HCT116 (cell line): ENCODE measurements at regions not wholly inside any gene's neighbourhood (a gene's known extent, or its start where the extent isn't known, plus 50 kb on each side); places are given as distances from the start of the nearest gene placed in this dataset.

Experiments
- EGR1 ChIP-seq: IDR thresholded peaks from 2 replicates; pipeline ENCODE4 v1.6.1; 2012; ENCODE audit warnings: low read depth
- EZH2 ChIP-seq: fragments of 200-600 bp; sonication (generic); IDR thresholded peaks from 2 replicates; pipeline ENCODE4 v1.6.1; 2017; ENCODE audit warnings: antibody characterized with exemption, mixed run types
- JUND ChIP-seq: IDR thresholded peaks from 2 replicates; pipeline ENCODE4 v1.6.1; 2012
- POLR2AphosphoS5 ChIP-seq: IDR thresholded peaks from 2 replicates; pipeline ENCODE4 v1.6.1; 2011; ENCODE audit warnings: mild to moderate bottlenecking, low read depth, low read length, moderate library complexity
- RAD21 ChIP-seq: IDR thresholded peaks from 2 replicates; pipeline ENCODE4 v1.6.1; 2012; ENCODE audit warnings: low read depth, mild to moderate bottlenecking
- YY1 ChIP-seq: IDR thresholded peaks from 2 replicates; pipeline ENCODE4 v1.6.1; 2011; ENCODE audit warnings: low read length, low read depth, moderate library complexity, mild to moderate bottlenecking; ENCODE audit not compliant: insufficient replicate concordance; ENCODE audit errors: extremely low read depth
- TF ChIP-seq, protein P1 (sequence below): IDR thresholded peaks from 2 replicates; pipeline ENCODE4 v1.6.1; 2012; ENCODE audit warnings: low read depth
- TF ChIP-seq, protein P2 (sequence below): IDR thresholded peaks from 2 replicates; pipeline ENCODE4 v1.6.1; 2012
- TF ChIP-seq, protein P3 (sequence below), 3 experiments: fragments of 200-600 bp in 1 of 3; sonication (generic) in 1 of 3; IDR thresholded peaks in 2 of 3; conservative IDR thresholded peaks in 1 of 3; 2 replicates each; pipeline ENCODE4 v1.5.1; 2012 to 2017; ENCODE audit warnings: low read depth in 2 of 3, low read length in 2 of 3, antibody characterized with exemption in 1 of 3, borderline replicate concordance in 1 of 3, control low read depth in 1 of 3, mild to moderate bottlenecking in 1 of 3, mixed read lengths in 1 of 3, mixed run types in 1 of 3, moderate library complexity in 1 of 3; ENCODE audit not compliant: insufficient read depth in 1 of 3

DNA sequence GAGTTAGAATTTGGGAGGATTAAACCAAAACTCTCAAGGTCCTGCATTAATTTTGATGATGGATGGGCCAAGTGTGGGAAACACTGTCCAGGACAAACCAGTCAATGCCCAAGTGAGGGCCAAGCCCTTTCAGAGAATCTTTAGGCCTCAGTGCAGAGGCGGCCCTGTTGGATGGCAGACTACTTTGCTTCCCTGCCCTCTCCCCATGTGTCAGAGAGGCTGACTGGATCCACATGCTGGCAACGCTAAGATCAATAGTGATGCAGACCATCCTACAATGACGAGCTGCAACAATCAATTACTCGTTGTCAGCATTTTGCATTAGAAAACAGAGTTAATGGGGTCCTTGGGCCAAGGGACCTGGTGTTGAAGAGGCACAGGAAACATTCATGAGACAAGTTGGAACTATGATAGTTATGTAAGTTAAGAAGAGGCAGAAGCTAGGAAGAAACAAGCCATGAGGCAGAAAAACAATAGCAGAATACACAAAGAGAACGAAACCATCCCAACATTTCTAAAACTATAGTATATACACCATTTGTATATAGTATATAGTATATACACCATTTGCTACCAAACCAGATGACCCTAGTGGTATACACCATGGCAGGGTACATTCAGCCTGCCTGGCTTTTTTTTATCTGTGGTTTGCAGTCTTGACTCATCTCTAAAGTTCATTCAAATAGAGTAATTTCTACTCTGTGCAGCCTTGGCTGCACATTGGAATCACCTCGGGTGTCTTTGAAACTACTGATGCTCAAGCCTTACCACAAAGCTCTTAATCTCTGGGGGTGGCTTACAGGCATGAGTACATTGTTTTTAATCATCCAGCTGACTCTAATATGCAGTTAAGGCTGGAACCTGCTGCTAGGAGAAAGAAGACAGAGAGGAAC is 147.7 kb upstream of the GYPA start:
- TF ChIP-seq, protein P1, sequence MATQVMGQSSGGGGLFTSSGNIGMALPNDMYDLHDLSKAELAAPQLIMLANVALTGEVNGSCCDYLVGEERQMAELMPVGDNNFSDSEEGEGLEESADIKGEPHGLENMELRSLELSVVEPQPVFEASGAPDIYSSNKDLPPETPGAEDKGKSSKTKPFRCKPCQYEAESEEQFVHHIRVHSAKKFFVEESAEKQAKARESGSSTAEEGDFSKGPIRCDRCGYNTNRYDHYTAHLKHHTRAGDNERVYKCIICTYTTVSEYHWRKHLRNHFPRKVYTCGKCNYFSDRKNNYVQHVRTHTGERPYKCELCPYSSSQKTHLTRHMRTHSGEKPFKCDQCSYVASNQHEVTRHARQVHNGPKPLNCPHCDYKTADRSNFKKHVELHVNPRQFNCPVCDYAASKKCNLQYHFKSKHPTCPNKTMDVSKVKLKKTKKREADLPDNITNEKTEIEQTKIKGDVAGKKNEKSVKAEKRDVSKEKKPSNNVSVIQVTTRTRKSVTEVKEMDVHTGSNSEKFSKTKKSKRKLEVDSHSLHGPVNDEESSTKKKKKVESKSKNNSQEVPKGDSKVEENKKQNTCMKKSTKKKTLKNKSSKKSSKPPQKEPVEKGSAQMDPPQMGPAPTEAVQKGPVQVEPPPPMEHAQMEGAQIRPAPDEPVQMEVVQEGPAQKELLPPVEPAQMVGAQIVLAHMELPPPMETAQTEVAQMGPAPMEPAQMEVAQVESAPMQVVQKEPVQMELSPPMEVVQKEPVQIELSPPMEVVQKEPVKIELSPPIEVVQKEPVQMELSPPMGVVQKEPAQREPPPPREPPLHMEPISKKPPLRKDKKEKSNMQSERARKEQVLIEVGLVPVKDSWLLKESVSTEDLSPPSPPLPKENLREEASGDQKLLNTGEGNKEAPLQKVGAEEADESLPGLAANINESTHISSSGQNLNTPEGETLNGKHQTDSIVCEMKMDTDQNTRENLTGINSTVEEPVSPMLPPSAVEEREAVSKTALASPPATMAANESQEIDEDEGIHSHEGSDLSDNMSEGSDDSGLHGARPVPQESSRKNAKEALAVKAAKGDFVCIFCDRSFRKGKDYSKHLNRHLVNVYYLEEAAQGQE: no peak
- TF ChIP-seq YY1 (no peak), EZH2 (no peak), EGR1 (no peak), JUND (no peak), POLR2AphosphoS5 (no peak), RAD21 (no peak)
- TF ChIP-seq, protein P2, sequence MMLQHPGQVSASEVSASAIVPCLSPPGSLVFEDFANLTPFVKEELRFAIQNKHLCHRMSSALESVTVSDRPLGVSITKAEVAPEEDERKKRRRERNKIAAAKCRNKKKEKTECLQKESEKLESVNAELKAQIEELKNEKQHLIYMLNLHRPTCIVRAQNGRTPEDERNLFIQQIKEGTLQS: no peak
- TF ChIP-seq, protein P3, sequence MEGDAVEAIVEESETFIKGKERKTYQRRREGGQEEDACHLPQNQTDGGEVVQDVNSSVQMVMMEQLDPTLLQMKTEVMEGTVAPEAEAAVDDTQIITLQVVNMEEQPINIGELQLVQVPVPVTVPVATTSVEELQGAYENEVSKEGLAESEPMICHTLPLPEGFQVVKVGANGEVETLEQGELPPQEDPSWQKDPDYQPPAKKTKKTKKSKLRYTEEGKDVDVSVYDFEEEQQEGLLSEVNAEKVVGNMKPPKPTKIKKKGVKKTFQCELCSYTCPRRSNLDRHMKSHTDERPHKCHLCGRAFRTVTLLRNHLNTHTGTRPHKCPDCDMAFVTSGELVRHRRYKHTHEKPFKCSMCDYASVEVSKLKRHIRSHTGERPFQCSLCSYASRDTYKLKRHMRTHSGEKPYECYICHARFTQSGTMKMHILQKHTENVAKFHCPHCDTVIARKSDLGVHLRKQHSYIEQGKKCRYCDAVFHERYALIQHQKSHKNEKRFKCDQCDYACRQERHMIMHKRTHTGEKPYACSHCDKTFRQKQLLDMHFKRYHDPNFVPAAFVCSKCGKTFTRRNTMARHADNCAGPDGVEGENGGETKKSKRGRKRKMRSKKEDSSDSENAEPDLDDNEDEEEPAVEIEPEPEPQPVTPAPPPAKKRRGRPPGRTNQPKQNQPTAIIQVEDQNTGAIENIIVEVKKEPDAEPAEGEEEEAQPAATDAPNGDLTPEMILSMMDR (IDR thresholded peaks at IDR 0.05 in 2 of 3, conservative IDR thresholded peaks at IDR 0.05 in 1 of 3; ENCODE audit: borderline replicate concordance in 1 of 3, insufficient read depth in 1 of 3, low read depth in 2 of 3, low read length in 2 of 3): no peak
